Fibroblast of pulmonary artery (primary cell): ENCODE measurements at regions not wholly inside any gene's neighbourhood (a gene's known extent, or its start where the extent isn't known, plus 50 kb on each side); places are given as distances from the start of the nearest gene placed in this dataset.
"Not testable (repeated sequence)": the region's sequence is repeated elsewhere in the genome, so short reads cannot be mapped to it uniquely, and the experiment has no call there.

Source experiments
- DNase-seq: peaks from one replicate; pipeline ENCODE4 v3.0.0-alpha.2; 2010; ENCODE audit warnings: low read depth
- H3K4me3 ChIP-seq: replicated peaks from 2 replicates; pipeline ENCODE4 v1.5.1; 2011; ENCODE audit warnings: low read depth, mild to moderate bottlenecking, control low read depth, low read length, moderate library complexity
- CTCF ChIP-seq: IDR thresholded peaks from 2 replicates; pipeline ENCODE4 v1.5.1; 2011; ENCODE audit warnings: mild to moderate bottlenecking, control low read depth, low read length, inconsistent platforms; ENCODE audit errors: missing control alignments

GRCh38 chr14:104268295-104268694, 129.9 kb downstream of the KIF26A start:
- no peak for DNase-seq
- H3K4me3 ChIP-seq: no peak overlapping the region
- TF ChIP-seq CTCF: no peak

GRCh38 chr14:104268725-104269436, 130.5 kb downstream of the KIF26A start:
- TF ChIP-seq CTCF: no peak
- DNase-seq: no peak
- H3K4me3 ChIP-seq: no peak overlapping the region

GRCh38 chr14:104269511-104270241, 131.3 kb downstream of the KIF26A start:
- not testable (repeated sequence) for DNase-seq, H3K4me3 ChIP-seq

GRCh38 chr14:104271391-104271790, 133.0 kb downstream of the KIF26A start:
- no peak overlapping the region for H3K4me3 ChIP-seq

GRCh38 chr14:104274806-104275205, 136.4 kb downstream of the KIF26A start:
- no peak for DNase-seq
- TF ChIP-seq CTCF: no peak
- H3K4me3 ChIP-seq: no peak overlapping the region

More at GRCh38 chr14:104271391-104271790, 133.0 kb downstream of the KIF26A start:
- TF ChIP-seq CTCF: no peak
- DNase-seq: no peak

- no peak for TF ChIP-seq CTCF
- DNase-seq: no peak
- H3K4me3 ChIP-seq: no peak overlapping the region
Observed at GRCh38 chr14:104277416-104278213, 139.2 kb downstream of the KIF26A start.

GRCh38 chr14:104278214-104278534, 139.8 kb downstream of the KIF26A start:
- no peak for DNase-seq
- no peak for TF ChIP-seq CTCF

More at GRCh38 chr14:104278214-104278534, 139.8 kb downstream of the KIF26A start:
- H3K4me3 ChIP-seq: no peak overlapping the region
